Kasumi-1 (cell line): ENCODE measurements at regions not wholly inside any gene's neighbourhood (a gene's known extent, or its start where the extent isn't known, plus 50 kb on each side); places are given as distances from the start of the nearest gene placed in this dataset.
"Not testable (repeated sequence)": the region's sequence is repeated elsewhere in the genome, so short reads cannot be mapped to it uniquely, and the experiment has no call there.

ENCODE experiments used
- DNase-seq, 2 experiments: peaks; one replicate each; lab custom pipeline; 2025; lab: John Stamatoyannopoulos, UW

- DNase-seq = no peak
Observed at GRCh38 chr9:79461712-79462111, 110.1 kb upstream of the TLE4 start.

GRCh38 chr9:79465156-79465555 lies 106.6 kb upstream of the TLE4 start:
- DNase-seq = no peak

- DNase-seq = no peak
Observed at GRCh38 chr9:79469164-79469563, 102.6 kb upstream of the TLE4 start.

GRCh38 chr9:79470954-79471353 lies 100.8 kb upstream of the TLE4 start:
- DNase-seq = no peak

GRCh38 chr9:79471580-79472543 lies 99.9 kb upstream of the TLE4 start:
- peak; percentile 19 to 36 for DNase-seq

GRCh38 chr9:79473704-79474103 lies 98.1 kb upstream of the TLE4 start:
- no peak for DNase-seq

GRCh38 chr9:79477241-79477840 lies 94.4 kb upstream of the TLE4 start:
- DNase-seq = no peak

- peak; percentile 43 to 45 for DNase-seq
Observed at GRCh38 chr9:79477955-79478771, 93.6 kb upstream of the TLE4 start.

- no peak for DNase-seq
Observed at GRCh38 chr9:79480639-79481038, 91.1 kb upstream of the TLE4 start.

GRCh38 chr9:79481846-79482477 lies 89.8 kb upstream of the TLE4 start:
- DNase-seq = no peak

- no peak for DNase-seq
Observed at GRCh38 chr9:79485258-79485657, 86.5 kb upstream of the TLE4 start.

- peak; percentile 6 to 16 for DNase-seq
Observed at GRCh38 chr9:79489261-79490000, 82.3 kb upstream of the TLE4 start.

- no peak for DNase-seq
Observed at GRCh38 chr9:79490657-79491248, 81.0 kb upstream of the TLE4 start.

GRCh38 chr9:79492092-79493009 lies 79.4 kb upstream of the TLE4 start:
- no peak for DNase-seq

GRCh38 chr9:79500196-79500864 lies 71.4 kb upstream of the TLE4 start:
- DNase-seq = not testable (repeated sequence)

GRCh38 chr9:79501546-79501945 lies 70.2 kb upstream of the TLE4 start:
- DNase-seq = peak in 1 of 2 experiments; percentile 8

GRCh38 chr9:79507801-79508200 lies 64.0 kb upstream of the TLE4 start:
- DNase-seq = no peak

GRCh38 chr9:79512251-79512650 lies 59.5 kb upstream of the TLE4 start:
- DNase-seq = no peak
